Liver (tissue), 3 donors: ENCODE measurements at regions not wholly inside any gene's neighbourhood (a gene's known extent, or its start where the extent isn't known, plus 50 kb on each side); places are given as distances from the start of the nearest gene placed in this dataset.
"Not testable (repeated sequence)": the region's sequence is repeated elsewhere in the genome, so short reads cannot be mapped to it uniquely, and the experiment has no call there.

Experiments
- CTCF ChIP-seq: fragments of 150-350 bp; IDR thresholded peaks from 2 replicates; pipeline ENCODE4 v1.5.1; 2017; ENCODE audit warnings: improper control_type of control experiment, low read depth, low read length; ENCODE audit not compliant: missing input control
- GABPA ChIP-seq, 2 donors: IDR thresholded peaks in 1 of 2; conservative IDR thresholded peaks in 1 of 2; 2 replicates each; pipeline ENCODE4 v1.6.1; 2016; ENCODE audit warnings: antibody characterized with exemption in 2 of 2, mild to moderate bottlenecking in 1 of 2, moderate library complexity in 1 of 2
- JUND ChIP-seq, 2 donors: IDR thresholded peaks; 2 replicates each; pipeline ENCODE4 v1.6.1; 2016; ENCODE audit warnings: antibody characterized with exemption in 2 of 2
- MAX ChIP-seq: IDR thresholded peaks from 2 replicates; pipeline ENCODE4 v1.6.1; 2016; ENCODE audit warnings: antibody characterized with exemption
- NR2F2 ChIP-seq: IDR thresholded peaks from 2 replicates; pipeline ENCODE4 v1.6.1; 2016; ENCODE audit warnings: antibody characterized with exemption
- REST ChIP-seq: IDR thresholded peaks from 2 replicates; pipeline ENCODE4 v1.6.1; 2016; ENCODE audit warnings: antibody characterized with exemption, mild to moderate bottlenecking
- RXRA ChIP-seq, 2 donors: IDR thresholded peaks; 2 replicates each; pipeline ENCODE4 v1.6.1; 2017 to 2018; ENCODE audit warnings: antibody characterized with exemption in 2 of 2, mild to moderate bottlenecking in 1 of 2
- TAF1 ChIP-seq: conservative IDR thresholded peaks from 2 replicates; pipeline ENCODE4 v1.6.1; 2016; ENCODE audit warnings: antibody characterized with exemption, mild to moderate bottlenecking
- ZBTB33 ChIP-seq: IDR thresholded peaks from 2 replicates; pipeline ENCODE4 v1.6.1; 2016; ENCODE audit warnings: antibody characterized with exemption
- donor health status: healthy.
- donor health status: healthy.

- TF ChIP-seq ZBTB33; RXRA (IDR thresholded peaks at IDR 0.05); CTCF; MAX; JUND (IDR thresholded peaks at IDR 0.05); GABPA (IDR thresholded peaks at IDR 0.05 in 1 of 2, conservative IDR thresholded peaks at IDR 0.05 in 1 of 2); NR2F2; TAF1; REST: not testable (repeated sequence)
Observed at GRCh38 chr1:149237515-149237914, 134.2 kb upstream of the NBPF9 start.
